Endodermal cell (in vitro differentiated cells): ENCODE measurements at regions not wholly inside any gene's neighbourhood (a gene's known extent, or its start where the extent isn't known, plus 50 kb on each side); places are given as distances from the start of the nearest gene placed in this dataset.

Source experiments
- DNase-seq: peaks from one replicate; pipeline ENCODE4 v3.0.0-alpha.2; 2017
- H3K27ac ChIP-seq: 2 replicates; pipeline ENCODE4 v1.5.1; 2013; ENCODE audit warnings: mild to moderate bottlenecking, low read depth, low read length, moderate library complexity
- H3K27me3 ChIP-seq: 2 replicates; pipeline ENCODE4 v1.6.1; 2013; ENCODE audit warnings: mild to moderate bottlenecking, low read length, moderate library complexity; ENCODE audit not compliant: insufficient read depth, control insufficient read depth, poor library complexity, severe bottlenecking
- H3K36me3 ChIP-seq: 2 replicates; pipeline ENCODE4 v1.7.0; 2013; ENCODE audit warnings: mild to moderate bottlenecking, low read length, moderate library complexity; ENCODE audit not compliant: control insufficient read depth, insufficient read depth
- H3K4me1 ChIP-seq: one replicate; pipeline ENCODE4 v1.7.0; 2013; ENCODE audit warnings: low read length; ENCODE audit not compliant: control insufficient read depth, insufficient read depth
- H3K4me3 ChIP-seq: 2 replicates; pipeline ENCODE4 v1.5.1; 2013; ENCODE audit warnings: mild to moderate bottlenecking, low read length, moderate library complexity
- H3K9ac ChIP-seq: 2 replicates; pipeline ENCODE4 v1.6.1; 2013; ENCODE audit warnings: mild to moderate bottlenecking, low read length, moderate library complexity; ENCODE audit not compliant: poor library complexity, severe bottlenecking; ENCODE audit errors: extremely low read depth
- H3K9me3 ChIP-seq: 2 replicates; pipeline ENCODE4 v1.6.1; 2013; ENCODE audit warnings: mild to moderate bottlenecking, low read length, moderate library complexity; ENCODE audit not compliant: control insufficient read depth
- H3K27ac Mint-ChIP-seq: 2 replicates; pipeline ENCODE4 v1.8.0; 2020; ENCODE audit warnings: mixed read lengths
- H3K27me3 Mint-ChIP-seq: 2 replicates; pipeline ENCODE4 v1.8.0; 2021; ENCODE audit warnings: mild to moderate bottlenecking, mixed read lengths; ENCODE audit not compliant: insufficient read depth
- H3K36me3 Mint-ChIP-seq: 2 replicates; pipeline ENCODE4 v1.8.0; 2020; ENCODE audit warnings: low read depth, mixed read lengths
- H3K4me1 Mint-ChIP-seq: 2 replicates; pipeline ENCODE4 v1.8.0; 2020; ENCODE audit warnings: mixed read lengths
- H3K4me3 Mint-ChIP-seq: 2 replicates; pipeline ENCODE4 v1.8.0; 2020; ENCODE audit warnings: mild to moderate bottlenecking, moderate library complexity, mixed read lengths
- H3K9me3 Mint-ChIP-seq: 2 replicates; pipeline ENCODE4 v1.8.0; 2020; ENCODE audit warnings: mild to moderate bottlenecking, mixed read lengths
- WGBS, 2 experiments: methylation state at CpG; one replicate each; pipeline versions ENCODE4 v1.1.5 to v1.1.7; 2013; ENCODE audit warnings: missing lambda C conversion rate in 2 of 2, mixed read lengths in 1 of 2; ENCODE audit not compliant: insufficient coverage in 1 of 2, insufficient read length in 1 of 2; 5-methylcytosine and 5-hydroxymethylcytosine counted together
- TF ChIP-seq, protein P1 (sequence below): fragments of 200-600 bp; sonication (generic); conservative IDR thresholded peaks from 2 replicates; pipeline ENCODE4 v1.5.0; 2021; ENCODE audit warnings: antibody characterized with exemption, mild to moderate bottlenecking

- Histone ChIP-seq H3K9ac (no peak overlapping the region), H3K9me3 (peaks cover 20% of the 10 kb centered on the region), H3K4me3 (no peak overlapping the region), H3K27ac (no peak overlapping the region), H3K36me3 (no peaks in the 10 kb centered on the region), H3K27me3 (peaks cover 23% of the 10 kb centered on the region), H3K4me1 (peaks cover 5% of the 10 kb centered on the region)
- H3K4me3 Mint-ChIP-seq: no peak overlapping the region
- DNase-seq: no peak
- H3K27me3 Mint-ChIP-seq: peaks cover 50% of the 10 kb centered on the region
- H3K27ac Mint-ChIP-seq: no peak overlapping the region
- H3K4me1 Mint-ChIP-seq: peaks cover 8% of the 10 kb centered on the region
- H3K9me3 Mint-ChIP-seq: peaks cover 6% of the 10 kb centered on the region
- TF ChIP-seq, protein P1, sequence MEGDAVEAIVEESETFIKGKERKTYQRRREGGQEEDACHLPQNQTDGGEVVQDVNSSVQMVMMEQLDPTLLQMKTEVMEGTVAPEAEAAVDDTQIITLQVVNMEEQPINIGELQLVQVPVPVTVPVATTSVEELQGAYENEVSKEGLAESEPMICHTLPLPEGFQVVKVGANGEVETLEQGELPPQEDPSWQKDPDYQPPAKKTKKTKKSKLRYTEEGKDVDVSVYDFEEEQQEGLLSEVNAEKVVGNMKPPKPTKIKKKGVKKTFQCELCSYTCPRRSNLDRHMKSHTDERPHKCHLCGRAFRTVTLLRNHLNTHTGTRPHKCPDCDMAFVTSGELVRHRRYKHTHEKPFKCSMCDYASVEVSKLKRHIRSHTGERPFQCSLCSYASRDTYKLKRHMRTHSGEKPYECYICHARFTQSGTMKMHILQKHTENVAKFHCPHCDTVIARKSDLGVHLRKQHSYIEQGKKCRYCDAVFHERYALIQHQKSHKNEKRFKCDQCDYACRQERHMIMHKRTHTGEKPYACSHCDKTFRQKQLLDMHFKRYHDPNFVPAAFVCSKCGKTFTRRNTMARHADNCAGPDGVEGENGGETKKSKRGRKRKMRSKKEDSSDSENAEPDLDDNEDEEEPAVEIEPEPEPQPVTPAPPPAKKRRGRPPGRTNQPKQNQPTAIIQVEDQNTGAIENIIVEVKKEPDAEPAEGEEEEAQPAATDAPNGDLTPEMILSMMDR: no peak
- WGBS, 2 experiments: 100% methylated on average over 1 of the region's 1 CpG; no CpG with 5 or more reads in 1 of the 2 experiments
- no peaks in the 10 kb centered on the region for H3K36me3 Mint-ChIP-seq
Measured at GRCh38 chr4:114062499-114062898, 83.1 kb upstream of the ARSJ start.

- Histone ChIP-seq H3K9ac (no peak overlapping the region), H3K4me3 (no peak overlapping the region), H3K36me3 (no peaks in the 10 kb centered on the region), H3K27me3 (no peaks in the 10 kb centered on the region), H3K27ac (no peak overlapping the region), H3K9me3 (no peaks in the 10 kb centered on the region), H3K4me1 (no peaks in the 10 kb centered on the region)
- TF ChIP-seq, protein P1: no peak
- Mint-ChIP-seq H3K9me3 (no peaks in the 10 kb centered on the region), H3K4me3 (no peak overlapping the region), H3K27ac (no peak overlapping the region), H3K4me1 (peaks cover 1% of the 10 kb centered on the region), H3K36me3 (no peaks in the 10 kb centered on the region), H3K27me3 (peaks cover 2% of the 10 kb centered on the region)
- 87% methylated on average over 1 of the region's 1 CpG; no CpG with 5 or more reads in 1 of the 2 experiments for WGBS, 2 experiments
- no peak for DNase-seq
Measured at GRCh38 chr4:114072781-114073180, 93.3 kb upstream of the ARSJ start.

GRCh38 chr4:114076899-114077570 lies 97.6 kb upstream of the ARSJ start:
- TF ChIP-seq, protein P1: no peak
- no peak overlapping the region for H3K4me3 Mint-ChIP-seq
- H3K27me3 Mint-ChIP-seq: no peaks in the 10 kb centered on the region
- no peak overlapping the region for H3K9ac ChIP-seq
- H3K4me1 ChIP-seq: no peaks in the 10 kb centered on the region
- no peaks in the 10 kb centered on the region for H3K4me1 Mint-ChIP-seq
- 84 to 100% methylated on average over 1 of the region's 1 CpG for WGBS, 2 experiments
- H3K27ac Mint-ChIP-seq: no peak overlapping the region
- no peak overlapping the region for H3K27ac ChIP-seq
- H3K9me3 ChIP-seq: no peaks in the 10 kb centered on the region
- no peak overlapping the region for H3K4me3 ChIP-seq
- no peaks in the 10 kb centered on the region for H3K27me3 ChIP-seq
- no peak for DNase-seq
- H3K9me3 Mint-ChIP-seq: no peaks in the 10 kb centered on the region
- no peaks in the 10 kb centered on the region for H3K36me3 ChIP-seq
- H3K36me3 Mint-ChIP-seq: no peaks in the 10 kb centered on the region
